ENCODE measurements at regions not wholly inside any gene's neighbourhood (a gene's known extent, or its start where the extent isn't known, plus 50 kb on each side); places are given as distances from the start of the nearest gene placed in this dataset.

GRCh38 chr4:149296503-149296902 is 519.1 kb downstream of the IQCM start:
- TF ChIP-seq BCL6B (tag by site-specific recombination; IDR thresholded peaks at IDR 0.05): no peak
- TF ChIP-seq ZNF239 (tag by site-specific recombination; IDR thresholded peaks at IDR 0.05): no peak
- no peak for TF ChIP-seq ZNF792 (tag by site-specific recombination; IDR thresholded peaks at IDR 0.05)
- no peak for TF ChIP-seq ZNF133 (tag by site-specific recombination; IDR thresholded peaks at IDR 0.05)
- no peak for TF ChIP-seq ZFP37 (tag by site-specific recombination; IDR thresholded peaks at IDR 0.05)
- TF ChIP-seq ZBTB44 (tag by site-specific recombination; IDR thresholded peaks at IDR 0.05): no peak
- TF ChIP-seq MEIS1 (CRISPR knock-in tag; IDR thresholded peaks at IDR 0.05; ENCODE audit: borderline replicate concordance): no peak
- no peak for TF ChIP-seq TCF7L2 (IDR thresholded peaks at IDR 0.05; ENCODE audit: borderline replicate concordance, low read depth, low read length)
- TF ChIP-seq PRDM6 (tag by site-specific recombination; IDR thresholded peaks at IDR 0.05): no peak
- TF ChIP-seq FEZF1 (tag by site-specific recombination; IDR thresholded peaks at IDR 0.05): no peak
- TF ChIP-seq ZNF292 (tag by site-specific recombination; IDR thresholded peaks at IDR 0.05; ENCODE audit: borderline replicate concordance, low read depth): no peak
- no peak for TF ChIP-seq ZNF138 (tag by site-specific recombination; IDR thresholded peaks at IDR 0.05; ENCODE audit: borderline replicate concordance)
- no peak for TF ChIP-seq ZNF157 (tag by site-specific recombination; IDR thresholded peaks at IDR 0.05)
- TF ChIP-seq HOXA7 (CRISPR knock-in tag; IDR thresholded peaks at IDR 0.05; ENCODE audit: borderline replicate concordance): no peak
- TF ChIP-seq ZNF248 (tag by site-specific recombination; IDR thresholded peaks at IDR 0.05): no peak
- TF ChIP-seq YY1 (tag by site-specific recombination; IDR thresholded peaks at IDR 0.05): no peak
- TF ChIP-seq AEBP2 (tag by site-specific recombination; IDR thresholded peaks at IDR 0.05; ENCODE audit: borderline replicate concordance): no peak
- no peak for TF ChIP-seq ZBTB26 (tag by site-specific recombination; optimal IDR thresholded peaks at IDR 0.05)
- TF ChIP-seq ZNF174 (tag by site-specific recombination; IDR thresholded peaks at IDR 0.05): no peak
- TF ChIP-seq ZNF155 (tag by site-specific recombination; IDR thresholded peaks at IDR 0.05): no peak
- peaks cover 2% of the 10 kb centered on the region; the same call in 1 of the 2 replicates for H3K4me1 ChIP-seq (ENCODE audit: control insufficient read depth, insufficient read depth, low read length)
- H3K27ac ChIP-seq (ENCODE audit: extremely low read depth, low read depth, low read length): no peak overlapping the region
- no peaks in the 10 kb centered on the region for H3K9me3 ChIP-seq (ENCODE audit: control insufficient read depth, insufficient read depth, low read depth, low read length)
- no peak overlapping the region for H3K4me3 ChIP-seq (ENCODE audit: low read depth, low read length)
- CTCF ChIA-PET: interaction anchor here (0.6 kb wide), 2 partner anchors 348 to 917 kb away, joined by 3 read pairs; no protein-coding TSS in a partner anchor
- POLR2A ChIA-PET: no interaction called here
- H3K36me3 ChIP-seq (ENCODE audit: control insufficient read depth in 2 of 2, insufficient read depth in 1 of 2, low read length in 2 of 2): no peaks in the 10 kb centered on the region
